ENCODE measurements at regions not wholly inside any gene's neighbourhood (a gene's known extent, or its start where the extent isn't known, plus 50 kb on each side); places are given as distances from the start of the nearest gene placed in this dataset.

- Mint-ChIP-seq H3K36me3 (ENCODE audit: insufficient read depth, unreplicated experiment) (no peaks in the 10 kb centered on the region), H3K4me3 (ENCODE audit: unreplicated experiment) (no peak overlapping the region), H3K9me3 (ENCODE audit: unreplicated experiment) (peaks cover 3% of the 10 kb centered on the region), H3K4me1 (ENCODE audit: low read depth, unreplicated experiment) (no peaks in the 10 kb centered on the region), H3K27ac (ENCODE audit: unreplicated experiment) (no peak overlapping the region), H3K27me3 (ENCODE audit: insufficient read depth, unreplicated experiment) (no peaks in the 10 kb centered on the region)
- POLR2A ChIA-PET = no interaction called here
- H3K9me3 ChIP-seq = no peaks in the 10 kb centered on the region
- no peak for DNase-seq
- intact Hi-C loops (cut with micrococcal nuclease; ENCODE audit: unreplicated experiment) = no loop called here
- no peaks in the 10 kb centered on the region for H3K36me3 ChIP-seq (ENCODE audit: control insufficient read depth, insufficient read depth, low read length)
- H3K27me3 ChIP-seq (replicated peaks; ENCODE audit: control insufficient read depth, insufficient read depth, low read length) = no peaks in the 10 kb centered on the region
- H3K4me1 ChIP-seq = no peaks in the 10 kb centered on the region
- TF ChIP-seq, protein P1, sequence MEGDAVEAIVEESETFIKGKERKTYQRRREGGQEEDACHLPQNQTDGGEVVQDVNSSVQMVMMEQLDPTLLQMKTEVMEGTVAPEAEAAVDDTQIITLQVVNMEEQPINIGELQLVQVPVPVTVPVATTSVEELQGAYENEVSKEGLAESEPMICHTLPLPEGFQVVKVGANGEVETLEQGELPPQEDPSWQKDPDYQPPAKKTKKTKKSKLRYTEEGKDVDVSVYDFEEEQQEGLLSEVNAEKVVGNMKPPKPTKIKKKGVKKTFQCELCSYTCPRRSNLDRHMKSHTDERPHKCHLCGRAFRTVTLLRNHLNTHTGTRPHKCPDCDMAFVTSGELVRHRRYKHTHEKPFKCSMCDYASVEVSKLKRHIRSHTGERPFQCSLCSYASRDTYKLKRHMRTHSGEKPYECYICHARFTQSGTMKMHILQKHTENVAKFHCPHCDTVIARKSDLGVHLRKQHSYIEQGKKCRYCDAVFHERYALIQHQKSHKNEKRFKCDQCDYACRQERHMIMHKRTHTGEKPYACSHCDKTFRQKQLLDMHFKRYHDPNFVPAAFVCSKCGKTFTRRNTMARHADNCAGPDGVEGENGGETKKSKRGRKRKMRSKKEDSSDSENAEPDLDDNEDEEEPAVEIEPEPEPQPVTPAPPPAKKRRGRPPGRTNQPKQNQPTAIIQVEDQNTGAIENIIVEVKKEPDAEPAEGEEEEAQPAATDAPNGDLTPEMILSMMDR (IDR thresholded peaks at IDR 0.05; ENCODE audit: insufficient read depth in 1 of 2, low read depth in 1 of 2, low read length in 1 of 2, severe bottlenecking in 1 of 2, unreplicated experiment in 1 of 2) = no peak
- CTCF ChIA-PET = no interaction called here
- no TSS peak for BruUV-seq (replicated peaks)
- no peak overlapping the region for H3K4me3 ChIP-seq (ENCODE audit: low read depth, low read length)
Measured at GRCh38 chr21:28834335-28835238, 158.1 kb downstream of the LTN1 start.

DNA sequence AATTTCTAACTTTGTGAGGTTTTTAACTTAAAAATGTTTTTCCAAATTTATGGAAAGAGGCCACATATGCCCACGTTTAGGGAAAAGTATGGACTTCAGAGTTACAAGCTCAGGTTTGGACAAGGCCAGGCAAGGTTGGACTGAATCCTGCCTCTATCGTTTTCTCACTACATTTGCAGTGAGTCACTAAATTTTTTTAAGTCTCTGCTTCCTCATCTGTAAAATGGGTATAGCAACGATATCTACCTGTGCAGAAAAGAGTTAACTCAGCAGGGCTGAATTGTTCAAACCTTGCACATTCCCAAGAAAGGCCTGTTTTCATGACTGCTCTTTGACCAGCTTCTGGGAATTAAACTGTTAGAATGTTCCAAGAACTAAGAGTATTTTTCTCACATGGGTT lies 159.1 kb downstream of the LTN1 start:
- Mint-ChIP-seq H3K9me3 (ENCODE audit: unreplicated experiment) (no peaks in the 10 kb centered on the region), H3K27me3 (ENCODE audit: insufficient read depth, unreplicated experiment) (no peaks in the 10 kb centered on the region), H3K4me3 (ENCODE audit: unreplicated experiment) (no peak overlapping the region), H3K4me1 (ENCODE audit: low read depth, unreplicated experiment) (no peaks in the 10 kb centered on the region), H3K27ac (ENCODE audit: unreplicated experiment) (no peak overlapping the region), H3K36me3 (ENCODE audit: insufficient read depth, unreplicated experiment) (no peaks in the 10 kb centered on the region)
- Histone ChIP-seq H3K36me3 (ENCODE audit: control insufficient read depth, insufficient read depth, low read length) (no peaks in the 10 kb centered on the region), H3K4me3 (ENCODE audit: low read depth, low read length) (no peak overlapping the region), H3K27me3 (replicated peaks; ENCODE audit: control insufficient read depth, insufficient read depth, low read length) (no peaks in the 10 kb centered on the region), H3K9me3 (no peaks in the 10 kb centered on the region), H3K4me1 (no peaks in the 10 kb centered on the region)
- DNase-seq = no peak
- ChIA-PET POLR2A (no interaction called here), CTCF (no interaction called here)
- no TSS peak for BruUV-seq (replicated peaks)
- intact Hi-C loops (cut with micrococcal nuclease; ENCODE audit: unreplicated experiment) = no loop called here
- TF ChIP-seq, protein P1 (IDR thresholded peaks at IDR 0.05; ENCODE audit: insufficient read depth in 1 of 2, low read depth in 1 of 2, low read length in 1 of 2, severe bottlenecking in 1 of 2, unreplicated experiment in 1 of 2) = no peak

GRCh38 chr21:28833182-28833581 lies 159.5 kb downstream of the LTN1 start:
- H3K9me3 ChIP-seq = no peaks in the 10 kb centered on the region
- DNase-seq = no peak
- no peaks in the 10 kb centered on the region for H3K36me3 ChIP-seq (ENCODE audit: control insufficient read depth, insufficient read depth, low read length)
- H3K27ac Mint-ChIP-seq (ENCODE audit: unreplicated experiment) = no peak overlapping the region
- H3K9me3 Mint-ChIP-seq (ENCODE audit: unreplicated experiment) = no peaks in the 10 kb centered on the region
- H3K36me3 Mint-ChIP-seq (ENCODE audit: insufficient read depth, unreplicated experiment) = no peaks in the 10 kb centered on the region
- BruUV-seq (replicated peaks) = no TSS peak
- no peak overlapping the region for H3K4me3 Mint-ChIP-seq (ENCODE audit: unreplicated experiment)
- H3K4me1 ChIP-seq = no peaks in the 10 kb centered on the region
- no peaks in the 10 kb centered on the region for H3K27me3 ChIP-seq (replicated peaks; ENCODE audit: control insufficient read depth, insufficient read depth, low read length)
- H3K4me1 Mint-ChIP-seq (ENCODE audit: low read depth, unreplicated experiment) = no peaks in the 10 kb centered on the region
- intact Hi-C loops (cut with micrococcal nuclease; ENCODE audit: unreplicated experiment) = no loop called here
- POLR2A ChIA-PET = no interaction called here
- CTCF ChIA-PET = no interaction called here
- H3K27me3 Mint-ChIP-seq (ENCODE audit: insufficient read depth, unreplicated experiment) = no peaks in the 10 kb centered on the region
- TF ChIP-seq, protein P1 (IDR thresholded peaks at IDR 0.05; ENCODE audit: insufficient read depth in 1 of 2, low read depth in 1 of 2, low read length in 1 of 2, severe bottlenecking in 1 of 2, unreplicated experiment in 1 of 2) = no peak
- H3K4me3 ChIP-seq (ENCODE audit: low read depth, low read length) = no peak overlapping the region

All from Caco-2 (cell line).